Sigmoid colon (tissue), 3 donors: ENCODE measurements at regions not wholly inside any gene's neighbourhood (a gene's known extent, or its start where the extent isn't known, plus 50 kb on each side); places are given as distances from the start of the nearest gene placed in this dataset.

Experiments
- CTCF ChIP-seq, 4 experiments: fragments of 450-650 bp in 3 of 4; fragments of 200-600 bp in 1 of 4; IDR thresholded peaks; one replicate each; pipeline ENCODE4 v1.5.1; 2016 to 2019; ENCODE audit warnings: antibody characterized with exemption in 4 of 4, mild to moderate bottlenecking in 3 of 4, moderate library complexity in 2 of 4
- POLR2A ChIP-seq, 2 donors: fragments of 450-650 bp; IDR thresholded peaks; one replicate each; pipeline ENCODE4 v1.6.1; 2016; ENCODE audit warnings: antibody characterized with exemption in 2 of 2, mild to moderate bottlenecking in 2 of 2, moderate library complexity in 2 of 2

- TF ChIP-seq POLR2A (IDR thresholded peaks at IDR 0.05) (no peak), CTCF (IDR thresholded peaks at IDR 0.05) (no peak)
Observed at GRCh38 chr4:148866666-148867065, 424.5 kb upstream of the NR3C2 start.
